ENCODE measurements at regions not wholly inside any gene's neighbourhood (a gene's known extent, or its start where the extent isn't known, plus 50 kb on each side); places are given as distances from the start of the nearest gene placed in this dataset.

- TF ChIP-seq CTCF (conservative IDR thresholded peaks at IDR 0.05 in 1 of 2, IDR thresholded peaks at IDR 0.05 in 1 of 2; ENCODE audit: low read depth in 1 of 2, low read length in 2 of 2), result no peak
- no peak for TF ChIP-seq EZH2 (IDR thresholded peaks at IDR 0.05; ENCODE audit: low read length, missing control alignments)
Observed at GRCh38 chr6:1179571-1180459, 132.1 kb upstream of the FOXQ1 start.
